22Rv1 (cell line): ENCODE measurements at regions not wholly inside any gene's neighbourhood (a gene's known extent, or its start where the extent isn't known, plus 50 kb on each side); places are given as distances from the start of the nearest gene placed in this dataset.
"Not testable (repeated sequence)": the region's sequence is repeated elsewhere in the genome, so short reads cannot be mapped to it uniquely, and the experiment has no call there.

Source experiments
- H3K27ac ChIP-seq: fragments of 450-650 bp; 2 replicates; pipeline ENCODE4 v1.5.1; 2017
- ZFX ChIP-seq: fragments of 450-650 bp; IDR thresholded peaks from 2 replicates; pipeline ENCODE4 v1.6.1; 2017; ENCODE audit warnings: antibody characterized with exemption, borderline replicate concordance
- TF ChIP-seq, protein P1 (sequence below): fragments of 450-650 bp; IDR thresholded peaks from 2 replicates; pipeline ENCODE4 v1.5.1; 2017; ENCODE audit warnings: mild to moderate bottlenecking

- no peak for TF ChIP-seq ZFX
- TF ChIP-seq, protein P1, sequence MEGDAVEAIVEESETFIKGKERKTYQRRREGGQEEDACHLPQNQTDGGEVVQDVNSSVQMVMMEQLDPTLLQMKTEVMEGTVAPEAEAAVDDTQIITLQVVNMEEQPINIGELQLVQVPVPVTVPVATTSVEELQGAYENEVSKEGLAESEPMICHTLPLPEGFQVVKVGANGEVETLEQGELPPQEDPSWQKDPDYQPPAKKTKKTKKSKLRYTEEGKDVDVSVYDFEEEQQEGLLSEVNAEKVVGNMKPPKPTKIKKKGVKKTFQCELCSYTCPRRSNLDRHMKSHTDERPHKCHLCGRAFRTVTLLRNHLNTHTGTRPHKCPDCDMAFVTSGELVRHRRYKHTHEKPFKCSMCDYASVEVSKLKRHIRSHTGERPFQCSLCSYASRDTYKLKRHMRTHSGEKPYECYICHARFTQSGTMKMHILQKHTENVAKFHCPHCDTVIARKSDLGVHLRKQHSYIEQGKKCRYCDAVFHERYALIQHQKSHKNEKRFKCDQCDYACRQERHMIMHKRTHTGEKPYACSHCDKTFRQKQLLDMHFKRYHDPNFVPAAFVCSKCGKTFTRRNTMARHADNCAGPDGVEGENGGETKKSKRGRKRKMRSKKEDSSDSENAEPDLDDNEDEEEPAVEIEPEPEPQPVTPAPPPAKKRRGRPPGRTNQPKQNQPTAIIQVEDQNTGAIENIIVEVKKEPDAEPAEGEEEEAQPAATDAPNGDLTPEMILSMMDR, result no peak
- no peak overlapping the region for H3K27ac ChIP-seq
Measured at GRCh38 chr15:93345981-93346380, 257.0 kb upstream of the RGMA start.

- not testable (repeated sequence) for H3K27ac ChIP-seq
Measured at GRCh38 chr15:93343402-93343801, 254.4 kb upstream of the RGMA start.

GRCh38 chr15:93341164-93341563, 252.2 kb upstream of the RGMA start:
- TF ChIP-seq ZFX, result no peak
- TF ChIP-seq, protein P1, result no peak
- no peak overlapping the region for H3K27ac ChIP-seq

- no peak overlapping the region for H3K27ac ChIP-seq
- TF ChIP-seq, protein P1, result no peak
- TF ChIP-seq ZFX, result no peak
Measured at GRCh38 chr15:93340406-93340805, 251.4 kb upstream of the RGMA start.

DNA sequence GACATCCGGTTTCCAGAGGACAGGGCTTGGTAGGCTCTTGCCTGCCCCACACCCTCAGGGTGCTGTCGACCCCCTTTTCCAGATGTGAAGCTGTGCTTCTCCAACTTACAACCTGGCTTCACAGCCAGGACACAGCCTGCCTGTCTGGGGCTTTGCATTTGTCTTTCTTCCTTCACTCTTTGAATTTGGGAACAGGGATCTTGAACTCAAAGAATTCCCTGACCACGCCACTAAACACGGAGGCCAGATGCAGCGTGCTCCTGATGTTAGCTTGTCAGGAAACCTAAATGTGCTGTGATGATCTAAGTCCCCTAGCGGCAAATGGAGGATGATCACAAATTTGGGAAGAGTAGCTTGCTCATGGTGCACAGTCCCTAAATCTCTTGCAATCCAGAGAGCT, 244.8 kb upstream of the RGMA start:
- H3K27ac ChIP-seq, result no peak overlapping the region
- TF ChIP-seq, protein P1, result no peak
- TF ChIP-seq ZFX, result no peak

GRCh38 chr15:93333126-93333525, 244.1 kb upstream of the RGMA start:
- not testable (repeated sequence) for H3K27ac ChIP-seq

- TF ChIP-seq, protein P1, result no peak
- no peak for TF ChIP-seq ZFX
- no peak overlapping the region for H3K27ac ChIP-seq
Measured at GRCh38 chr15:93332168-93332553, 243.2 kb upstream of the RGMA start.

DNA sequence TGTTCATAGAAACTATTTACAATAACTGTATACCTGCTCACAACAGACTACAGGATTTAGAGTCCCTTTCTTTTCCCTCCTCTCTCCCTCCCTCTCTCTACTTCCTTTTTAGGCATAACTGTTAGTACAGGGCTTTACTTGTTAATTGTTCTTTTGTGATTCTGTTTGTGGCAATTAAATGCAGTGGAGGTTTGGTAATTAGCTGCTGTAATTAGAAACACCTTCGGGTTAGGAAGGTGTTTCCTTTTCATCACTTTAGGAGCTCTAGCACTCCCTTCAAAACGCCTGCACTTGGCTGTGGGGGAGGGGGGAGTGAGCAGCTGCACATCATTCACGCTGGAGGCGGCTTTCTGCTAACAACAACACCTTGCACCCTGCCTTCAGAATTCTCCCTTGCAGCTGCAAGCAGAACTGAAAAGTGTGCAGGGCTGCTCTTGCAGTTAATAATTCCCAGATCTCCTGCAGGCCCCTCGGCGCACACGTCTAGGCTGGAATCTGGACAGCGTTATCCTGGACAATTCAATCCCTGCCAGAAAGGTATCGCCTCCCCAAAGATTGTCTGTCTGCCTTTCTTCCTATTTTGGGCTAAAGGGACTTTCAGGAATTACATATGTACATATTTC, 242.6 kb upstream of the RGMA start:
- no peak for TF ChIP-seq ZFX
- TF ChIP-seq, protein P1, result no peak
- no peak overlapping the region for H3K27ac ChIP-seq
